Activated naive CD4-positive, alpha-beta T cell treated with anti-CD3 and anti-CD28 coated beads, Interleukin-2, amount 10 ng/mL, durations not matched to agents 7 days and 5 days (primary cell): ENCODE measurements at regions not wholly inside any gene's neighbourhood (a gene's known extent, or its start where the extent isn't known, plus 50 kb on each side); places are given as distances from the start of the nearest gene placed in this dataset.
"Not testable (repeated sequence)": the region's sequence is repeated elsewhere in the genome, so short reads cannot be mapped to it uniquely, and the experiment has no call there.

Experiments used
- CTCF ChIA-PET: fragments of 350-600 bp; sonication (Branson Sonifier 250); formaldehyde crosslinking; loops from one replicate; lab custom pipeline; 2021; ENCODE audit warnings: antibody characterized with exemption; lab: Charles Lee
- DNase-seq: peaks from one replicate; pipeline ENCODE4 v3.0.0-alpha.2; 2020
- H3K27ac Mint-ChIP-seq: one replicate; pipeline ENCODE4 v1.8.0; 2021; ENCODE audit warnings: mild to moderate bottlenecking, moderate library complexity, mixed read lengths
- H3K27me3 Mint-ChIP-seq: one replicate; pipeline ENCODE4 v1.8.0; 2021; ENCODE audit warnings: mild to moderate bottlenecking, mixed read lengths
- H3K36me3 Mint-ChIP-seq: one replicate; pipeline ENCODE4 v1.8.0; 2021; ENCODE audit warnings: mixed read lengths
- H3K4me1 Mint-ChIP-seq: one replicate; pipeline ENCODE4 v1.8.0; 2021; ENCODE audit warnings: mixed read lengths
- H3K4me3 Mint-ChIP-seq: one replicate; pipeline ENCODE4 v1.8.0; 2021; ENCODE audit warnings: mild to moderate bottlenecking, moderate library complexity, mixed read lengths
- H3K9me3 Mint-ChIP-seq: one replicate; pipeline ENCODE4 v1.8.0; 2021; ENCODE audit warnings: mixed read lengths

- H3K27ac Mint-ChIP-seq: no peak overlapping the region
- CTCF ChIA-PET: no interaction called here
- no peaks in the 10 kb centered on the region for H3K27me3 Mint-ChIP-seq
- no peak overlapping the region for H3K4me3 Mint-ChIP-seq
- H3K9me3 Mint-ChIP-seq: peaks cover 2% of the 10 kb centered on the region
- H3K4me1 Mint-ChIP-seq: no peaks in the 10 kb centered on the region
- no peaks in the 10 kb centered on the region for H3K36me3 Mint-ChIP-seq
- no peak for DNase-seq
Measured at GRCh38 chr9:74369844-74370243, 127.3 kb upstream of the RORB start.

GRCh38 chr9:74373348-74373747, 123.8 kb upstream of the RORB start:
- H3K27me3 Mint-ChIP-seq: no peaks in the 10 kb centered on the region
- no peaks in the 10 kb centered on the region for H3K9me3 Mint-ChIP-seq
- no peaks in the 10 kb centered on the region for H3K4me1 Mint-ChIP-seq
- no peak overlapping the region for H3K27ac Mint-ChIP-seq
- CTCF ChIA-PET: no interaction called here
- H3K36me3 Mint-ChIP-seq: no peaks in the 10 kb centered on the region
- H3K4me3 Mint-ChIP-seq: no peak overlapping the region
- DNase-seq: no peak

- CTCF ChIA-PET: interaction anchor here (1.3 to 2.0 kb wide), 2 partner anchors 694 to 696 kb away, joined by 3 to 6 read pairs; no protein-coding TSS in a partner anchor
- no peak overlapping the region for H3K27ac Mint-ChIP-seq
- DNase-seq: peak; percentile 21
- H3K9me3 Mint-ChIP-seq: no peaks in the 10 kb centered on the region
- no peaks in the 10 kb centered on the region for H3K27me3 Mint-ChIP-seq
- H3K4me3 Mint-ChIP-seq: no peak overlapping the region
- H3K4me1 Mint-ChIP-seq: peaks cover 3% of the 10 kb centered on the region
- no peaks in the 10 kb centered on the region for H3K36me3 Mint-ChIP-seq
Measured at GRCh38 chr9:74379718-74380117, 117.4 kb upstream of the RORB start.

GRCh38 chr9:74391816-74392215, 105.3 kb upstream of the RORB start:
- no peak overlapping the region for H3K27ac Mint-ChIP-seq

GRCh38 chr9:74403581-74403980, 93.6 kb upstream of the RORB start:
- no peak for DNase-seq
- CTCF ChIA-PET: no interaction called here
- Mint-ChIP-seq H3K9me3 (peaks cover 19% of the 10 kb centered on the region), H3K27me3 (no peaks in the 10 kb centered on the region), H3K4me3 (no peak overlapping the region), H3K27ac (no peak overlapping the region), H3K4me1 (no peaks in the 10 kb centered on the region), H3K36me3 (no peaks in the 10 kb centered on the region)

More at GRCh38 chr9:74391816-74392215, 105.3 kb upstream of the RORB start:
- no peaks in the 10 kb centered on the region for H3K4me1 Mint-ChIP-seq
- CTCF ChIA-PET: no interaction called here
- H3K4me3 Mint-ChIP-seq: no peak overlapping the region
- H3K27me3 Mint-ChIP-seq: no peaks in the 10 kb centered on the region
- peaks cover 2% of the 10 kb centered on the region for H3K9me3 Mint-ChIP-seq
- DNase-seq: no peak
- no peaks in the 10 kb centered on the region for H3K36me3 Mint-ChIP-seq

GRCh38 chr9:74404620-74405019, 92.5 kb upstream of the RORB start:
- DNase-seq: no peak
- CTCF ChIA-PET: no interaction called here
- Mint-ChIP-seq H3K36me3 (no peaks in the 10 kb centered on the region), H3K4me3 (no peak overlapping the region), H3K9me3 (peaks cover 19% of the 10 kb centered on the region), H3K27me3 (no peaks in the 10 kb centered on the region), H3K4me1 (no peaks in the 10 kb centered on the region), H3K27ac (no peak overlapping the region)

GRCh38 chr9:74407166-74407565, 90.0 kb upstream of the RORB start:
- CTCF ChIA-PET: no interaction called here
- Mint-ChIP-seq H3K36me3 (no peaks in the 10 kb centered on the region), H3K9me3 (peaks cover 22% of the 10 kb centered on the region), H3K27ac (no peak overlapping the region), H3K4me1 (no peaks in the 10 kb centered on the region), H3K4me3 (no peak overlapping the region), H3K27me3 (no peaks in the 10 kb centered on the region)
- no peak for DNase-seq

- no peak for DNase-seq
- CTCF ChIA-PET: interaction anchor here (0.6 kb wide), 1 partner anchor 294 kb away, joined by 3 read pairs; no protein-coding TSS in a partner anchor
- Mint-ChIP-seq H3K4me1 (no peaks in the 10 kb centered on the region), H3K4me3 (no peak overlapping the region), H3K9me3 (peaks cover 4% of the 10 kb centered on the region), H3K27ac (no peak overlapping the region), H3K27me3 (no peaks in the 10 kb centered on the region), H3K36me3 (no peaks in the 10 kb centered on the region)
Measured at GRCh38 chr9:74412236-74412979, 84.7 kb upstream of the RORB start.

- Mint-ChIP-seq H3K27me3 (no peaks in the 10 kb centered on the region), H3K4me3 (no peak overlapping the region), H3K36me3 (no peaks in the 10 kb centered on the region), H3K27ac (no peak overlapping the region), H3K9me3 (peaks cover 3% of the 10 kb centered on the region), H3K4me1 (no peaks in the 10 kb centered on the region)
- CTCF ChIA-PET: no interaction called here
- no peak for DNase-seq
Measured at GRCh38 chr9:74413876-74414275, 83.3 kb upstream of the RORB start.

- H3K4me3 Mint-ChIP-seq: no peak overlapping the region
- no peak for DNase-seq
- no peaks in the 10 kb centered on the region for H3K4me1 Mint-ChIP-seq
- peaks cover 3% of the 10 kb centered on the region for H3K9me3 Mint-ChIP-seq
- H3K27ac Mint-ChIP-seq: no peak overlapping the region
- CTCF ChIA-PET: no interaction called here
- H3K27me3 Mint-ChIP-seq: no peaks in the 10 kb centered on the region
- no peaks in the 10 kb centered on the region for H3K36me3 Mint-ChIP-seq
Measured at GRCh38 chr9:74414325-74414724, 82.8 kb upstream of the RORB start.

GRCh38 chr9:74415995-74416394, 81.1 kb upstream of the RORB start:
- H3K4me1 Mint-ChIP-seq: no peaks in the 10 kb centered on the region
- no peak overlapping the region for H3K27ac Mint-ChIP-seq
- H3K4me3 Mint-ChIP-seq: no peak overlapping the region
- H3K9me3 Mint-ChIP-seq: peaks cover 3% of the 10 kb centered on the region
- no peaks in the 10 kb centered on the region for H3K27me3 Mint-ChIP-seq
- no peaks in the 10 kb centered on the region for H3K36me3 Mint-ChIP-seq
- CTCF ChIA-PET: no interaction called here
- DNase-seq: no peak

GRCh38 chr9:74424488-74424887, 72.6 kb upstream of the RORB start:
- H3K4me1 Mint-ChIP-seq, H3K27me3 Mint-ChIP-seq, CTCF ChIA-PET, H3K36me3 Mint-ChIP-seq, H3K27ac Mint-ChIP-seq, H3K4me3 Mint-ChIP-seq, DNase-seq, H3K9me3 Mint-ChIP-seq: not testable (repeated sequence)

- no peak for DNase-seq
- no peaks in the 10 kb centered on the region for H3K9me3 Mint-ChIP-seq
- no peaks in the 10 kb centered on the region for H3K4me1 Mint-ChIP-seq
- H3K27me3 Mint-ChIP-seq: no peaks in the 10 kb centered on the region
- no peaks in the 10 kb centered on the region for H3K36me3 Mint-ChIP-seq
- no peak overlapping the region for H3K27ac Mint-ChIP-seq
- CTCF ChIA-PET: no interaction called here
- no peak overlapping the region for H3K4me3 Mint-ChIP-seq
Measured at GRCh38 chr9:74431467-74431866, 65.7 kb upstream of the RORB start.

- H3K27ac Mint-ChIP-seq: no peak overlapping the region
- H3K4me1 Mint-ChIP-seq: no peaks in the 10 kb centered on the region
- no peak overlapping the region for H3K4me3 Mint-ChIP-seq
- H3K36me3 Mint-ChIP-seq: no peaks in the 10 kb centered on the region
- no peaks in the 10 kb centered on the region for H3K9me3 Mint-ChIP-seq
- no peaks in the 10 kb centered on the region for H3K27me3 Mint-ChIP-seq
- DNase-seq: no peak
- CTCF ChIA-PET: interaction anchor here (1.6 kb wide), 1 partner anchor 10 kb away, joined by 3 read pairs; no protein-coding TSS in a partner anchor
Measured at GRCh38 chr9:74443036-74443750, 53.9 kb upstream of the RORB start.

GRCh38 chr9:74444369-74444768, 52.8 kb upstream of the RORB start:
- H3K27ac Mint-ChIP-seq: no peak overlapping the region
- DNase-seq: no peak
- no peaks in the 10 kb centered on the region for H3K27me3 Mint-ChIP-seq
- H3K36me3 Mint-ChIP-seq: no peaks in the 10 kb centered on the region
- H3K4me3 Mint-ChIP-seq: no peak overlapping the region
- CTCF ChIA-PET: interaction anchor here (1.6 kb wide), 1 partner anchor 11 kb away, joined by 3 read pairs; no protein-coding TSS in a partner anchor
- H3K9me3 Mint-ChIP-seq: no peaks in the 10 kb centered on the region
- H3K4me1 Mint-ChIP-seq: no peaks in the 10 kb centered on the region
